GM21423 (cell line): ENCODE measurements at regions not wholly inside any gene's neighbourhood (a gene's known extent, or its start where the extent isn't known, plus 50 kb on each side); places are given as distances from the start of the nearest gene placed in this dataset.
"Not testable (repeated sequence)": the region's sequence is repeated elsewhere in the genome, so short reads cannot be mapped to it uniquely, and the experiment has no call there.

Source experiments
- ATAC-seq: cut with Tn5 transposase; IDR thresholded peaks from one replicate; pipeline ENCODE4 v1.9.1; 2021; ENCODE audit warnings: mild to moderate bottlenecking, moderate library complexity; ENCODE audit not compliant: unreplicated experiment

- ATAC-seq, result no peak
Observed at GRCh38 chr2:21763501-21763900, 639.7 kb downstream of the TDRD15 start.

GRCh38 chr2:21770787-21771186 lies 647.0 kb downstream of the TDRD15 start:
- no peak for ATAC-seq

GRCh38 chr2:21772624-21773023 lies 648.9 kb downstream of the TDRD15 start:
- no peak for ATAC-seq

- ATAC-seq, result no peak
Observed at GRCh38 chr2:21773168-21773567, 649.4 kb downstream of the TDRD15 start.

GRCh38 chr2:21774691-21775368 lies 651.1 kb downstream of the TDRD15 start:
- ATAC-seq, result no peak

- no peak for ATAC-seq
Observed at GRCh38 chr2:21779786-21780185, 656.0 kb downstream of the TDRD15 start.

- no peak for ATAC-seq
Observed at GRCh38 chr2:21781962-21782361, 658.2 kb downstream of the TDRD15 start.

GRCh38 chr2:21782866-21783265 lies 659.1 kb downstream of the TDRD15 start:
- no peak for ATAC-seq

GRCh38 chr2:21787941-21788340 lies 664.2 kb downstream of the TDRD15 start:
- ATAC-seq, result no peak

- not testable (repeated sequence) for ATAC-seq
Observed at GRCh38 chr2:21790311-21790710, 666.5 kb downstream of the TDRD15 start.

- ATAC-seq, result no peak
Observed at GRCh38 chr2:21792571-21792970, 668.8 kb downstream of the TDRD15 start.

GRCh38 chr2:21793461-21793860 lies 669.7 kb downstream of the TDRD15 start:
- ATAC-seq, result no peak

- ATAC-seq, result no peak
Observed at GRCh38 chr2:21794611-21795010, 670.8 kb downstream of the TDRD15 start.

GRCh38 chr2:21800356-21800755 lies 676.6 kb downstream of the TDRD15 start:
- no peak for ATAC-seq

GRCh38 chr2:21803550-21803949 lies 679.8 kb downstream of the TDRD15 start:
- no peak for ATAC-seq

GRCh38 chr2:21804151-21804550 lies 680.4 kb downstream of the TDRD15 start:
- no peak for ATAC-seq

GRCh38 chr2:21811541-21811940 lies 687.8 kb downstream of the TDRD15 start:
- ATAC-seq, result no peak

GRCh38 chr2:21812766-21813165 lies 689.0 kb downstream of the TDRD15 start:
- no peak for ATAC-seq

GRCh38 chr2:21814588-21815149 lies 690.9 kb downstream of the TDRD15 start:
- no peak for ATAC-seq

- ATAC-seq, result no peak
Observed at GRCh38 chr2:21818212-21818795, 694.5 kb downstream of the TDRD15 start.

GRCh38 chr2:21819454-21819853 lies 695.7 kb downstream of the TDRD15 start:
- no peak for ATAC-seq

GRCh38 chr2:21820271-21820670 lies 696.5 kb downstream of the TDRD15 start:
- no peak for ATAC-seq
